IMR-90 (cell line): ENCODE measurements at regions not wholly inside any gene's neighbourhood (a gene's known extent, or its start where the extent isn't known, plus 50 kb on each side); places are given as distances from the start of the nearest gene placed in this dataset.

ENCODE experiments used
- ATAC-seq: fragments of 200-7000 bp; cut with Tn5 transposase; 2 replicates; pipeline ENCODE4 v1.9.1; 2020; ENCODE audit warnings: low read depth, mild to moderate bottlenecking, moderate library complexity
- BruUV-seq: library from RNA; stranded (reverse); fragments of 400-500 nt; replicated peaks from 2 replicates; lab custom pipeline; 2021; lab: Mats Ljungman, UMichigan
- CTCF ChIA-PET: fragments of 300-600 bp; formaldehyde crosslinking; extraction: SDS; loops from one replicate; lab custom pipeline; 2021; ENCODE audit warnings: antibody characterized with exemption; lab: Yijun Ruan, JAX
- POLR2A ChIA-PET: fragments of 300-600 bp; sonication (Branson Sonifier 250); formaldehyde crosslinking; loops from one replicate; lab custom pipeline; 2022; ENCODE audit warnings: antibody characterized with exemption; ENCODE audit not compliant: unreplicated experiment; lab: Charles Lee
- DNase-seq: peaks from one replicate; pipeline ENCODE4 v3.0.0; 2013
- H2AFZ ChIP-seq: replicated peaks from 2 replicates; pipeline ENCODE3; 2013; ENCODE audit warnings: low read length, mild to moderate bottlenecking; ENCODE audit not compliant: poor library complexity
- H2AK5ac ChIP-seq: 2 replicates; pipeline ENCODE4 v1.6.1; 2013; ENCODE audit warnings: low read depth, low read length, inconsistent platforms
- H2AK9ac ChIP-seq: replicated peaks from 2 replicates; pipeline ENCODE3; 2013; ENCODE audit warnings: mild to moderate bottlenecking, low read depth, low read length, moderate library complexity; ENCODE audit not compliant: poor library complexity
- H2BK120ac ChIP-seq: 2 replicates; pipeline ENCODE4 v1.6.1; 2013; ENCODE audit warnings: low read depth, low read length, inconsistent platforms
- H2BK15ac ChIP-seq: 3 replicates; pipeline ENCODE4 v1.6.1; 2013; ENCODE audit warnings: low read depth, low read length, inconsistent platforms
- H2BK20ac ChIP-seq: 2 replicates; pipeline ENCODE4 v1.6.1; 2013; ENCODE audit warnings: low read depth, mild to moderate bottlenecking, inconsistent platforms, low read length, moderate library complexity
- H2BK5ac ChIP-seq: 2 replicates; pipeline ENCODE4 v1.6.1; 2013; ENCODE audit warnings: mild to moderate bottlenecking, low read depth, low read length, inconsistent platforms; ENCODE audit not compliant: poor library complexity, severe bottlenecking
- H3K14ac ChIP-seq: replicated peaks from 2 replicates; pipeline ENCODE4 v1.6.1; 2013; ENCODE audit warnings: low read depth, low read length, inconsistent platforms
- H3K18ac ChIP-seq: 2 replicates; pipeline ENCODE4 v1.6.1; 2013; ENCODE audit warnings: low read depth, low read length, control low read depth
- H3K23ac ChIP-seq: 2 replicates; pipeline ENCODE4 v1.6.1; 2013; ENCODE audit warnings: low read depth, low read length, inconsistent platforms
- H3K27ac ChIP-seq: 2 replicates; pipeline ENCODE4 v1.5.1; 2013; ENCODE audit warnings: mild to moderate bottlenecking, control low read depth, low read length; ENCODE audit not compliant: insufficient read depth
- H3K27me3 ChIP-seq: 2 replicates; pipeline ENCODE4 v1.6.1; 2013; ENCODE audit warnings: low read length; ENCODE audit not compliant: control insufficient read depth, insufficient read depth
- H3K36me3 ChIP-seq: 2 replicates; pipeline ENCODE4 v1.6.1; 2013; ENCODE audit warnings: low read length, mixed read lengths; ENCODE audit not compliant: control insufficient read depth, insufficient read depth
- H3K4ac ChIP-seq: 2 replicates; pipeline ENCODE4 v1.6.1; 2013; ENCODE audit warnings: low read depth, low read length, inconsistent platforms
- H3K4me1 ChIP-seq: 2 replicates; pipeline ENCODE4 v1.6.1; 2013; ENCODE audit warnings: low read length, mixed read lengths; ENCODE audit not compliant: control insufficient read depth, insufficient read depth
- H3K4me2 ChIP-seq: 2 replicates; pipeline ENCODE4 v1.6.1; 2013; ENCODE audit warnings: low read depth, mild to moderate bottlenecking, control low read depth, low read length, moderate library complexity
- H3K4me3 ChIP-seq: 2 replicates; pipeline ENCODE4 v1.5.1; 2013; ENCODE audit warnings: low read depth, mild to moderate bottlenecking, control low read depth, low read length, moderate library complexity; ENCODE audit not compliant: insufficient read depth
- H3K56ac ChIP-seq: 2 replicates; pipeline ENCODE4 v1.6.1; 2013; ENCODE audit warnings: low read length, inconsistent platforms; ENCODE audit not compliant: insufficient read depth; ENCODE audit errors: extremely low read depth
- H3K79me1 ChIP-seq, 2 experiments: 2 replicates each; pipeline ENCODE4 v1.6.1; 2013; ENCODE audit warnings: low read length in 2 of 2, inconsistent platforms in 1 of 2, low read depth in 1 of 2
- H3K9ac ChIP-seq: 2 replicates; pipeline ENCODE4 v1.6.1; 2013; ENCODE audit warnings: low read depth, low read length, control low read depth
- H3K9me1 ChIP-seq: 2 replicates; pipeline ENCODE4 v1.6.1; 2013; ENCODE audit warnings: low read length, inconsistent platforms; ENCODE audit not compliant: insufficient read depth
- H3K9me3 ChIP-seq: 2 replicates; pipeline ENCODE4 v1.6.1; 2013; ENCODE audit warnings: low read length; ENCODE audit not compliant: control insufficient read depth, insufficient read depth
- H4K20me1 ChIP-seq: 2 replicates; pipeline ENCODE4 v1.6.1; 2013; ENCODE audit warnings: low read length, inconsistent platforms; ENCODE audit not compliant: insufficient read depth
- H4K5ac ChIP-seq: 2 replicates; pipeline ENCODE4 v1.6.1; 2013; ENCODE audit warnings: mild to moderate bottlenecking, low read depth, low read length, control low read depth
- H4K8ac ChIP-seq, 2 experiments: 2 replicates each; pipeline ENCODE4 v1.6.1; 2013; ENCODE audit warnings: low read depth in 2 of 2, low read length in 2 of 2, control low read depth in 1 of 2, inconsistent platforms in 1 of 2
- H4K91ac ChIP-seq: 2 replicates; pipeline ENCODE4 v1.6.1; 2013; ENCODE audit warnings: low read depth, low read length, inconsistent platforms; ENCODE audit not compliant: insufficient read depth
- BHLHE40 ChIP-seq: fragments of 150-350 bp; IDR thresholded peaks from 2 replicates; pipeline ENCODE4 v1.6.1; 2016; ENCODE audit warnings: mild to moderate bottlenecking, low read depth, low read length
- CEBPB ChIP-seq: IDR thresholded peaks from 2 replicates; pipeline ENCODE4 v1.6.1; 2012; ENCODE audit warnings: low read depth, low read length, improper control_type of control experiment
- CHD1 ChIP-seq: IDR thresholded peaks from 2 replicates; pipeline ENCODE4 v1.6.1; 2012; ENCODE audit warnings: low read depth, low read length, improper control_type of control experiment
- CTCF ChIP-seq: conservative IDR thresholded peaks from 2 replicates; pipeline ENCODE4 v1.5.1; 2012; ENCODE audit warnings: mild to moderate bottlenecking, low read depth, low read length, improper control_type of control experiment
- ELK1 ChIP-seq: fragments of 150-350 bp; IDR thresholded peaks from 2 replicates; pipeline ENCODE4 v1.6.1; 2016; ENCODE audit warnings: low read depth, mild to moderate bottlenecking, low read length, moderate library complexity, borderline replicate concordance
- FOS ChIP-seq: fragments of 150-350 bp; IDR thresholded peaks from 2 replicates; pipeline ENCODE4 v1.6.1; 2016; ENCODE audit warnings: low read depth, low read length
- MAFK ChIP-seq: IDR thresholded peaks from 2 replicates; pipeline ENCODE4 v1.6.1; 2012; ENCODE audit warnings: low read depth, low read length, improper control_type of control experiment
- MAZ ChIP-seq: IDR thresholded peaks from 2 replicates; pipeline ENCODE4 v1.6.1; 2012; ENCODE audit warnings: low read depth, mild to moderate bottlenecking, low read length, improper control_type of control experiment, moderate library complexity, borderline replicate concordance
- NFE2L2 ChIP-seq: fragments of 150-350 bp; IDR thresholded peaks from 2 replicates; pipeline ENCODE4 v1.6.1; 2016; ENCODE audit warnings: low read depth, mild to moderate bottlenecking, low read length
- POLR2A ChIP-seq: IDR thresholded peaks from 2 replicates; pipeline ENCODE4 v1.6.1; 2012; ENCODE audit warnings: mild to moderate bottlenecking, low read depth, low read length
- RAD21 ChIP-seq: IDR thresholded peaks from 2 replicates; pipeline ENCODE4 v1.6.1; 2012; ENCODE audit warnings: low read length, improper control_type of control experiment
- RCOR1 ChIP-seq: IDR thresholded peaks from 2 replicates; pipeline ENCODE4 v1.6.1; 2012; ENCODE audit warnings: mild to moderate bottlenecking, low read length, improper control_type of control experiment; ENCODE audit not compliant: insufficient replicate concordance
- RFX5 ChIP-seq: IDR thresholded peaks from 2 replicates; pipeline ENCODE4 v1.8.0; 2012; ENCODE audit warnings: low read depth, mild to moderate bottlenecking, low read length, moderate library complexity
- SMC3 ChIP-seq: fragments of 150-350 bp; IDR thresholded peaks from 2 replicates; pipeline ENCODE4 v1.6.1; 2016; ENCODE audit warnings: low read depth, mild to moderate bottlenecking, antibody characterized with exemption, low read length, moderate library complexity
- WGBS, 2 experiments: methylation state at CpG; one replicate each; pipeline versions ENCODE4 v1.1.5 to v1.1.7; 2013; ENCODE audit warnings: missing lambda C conversion rate in 2 of 2; ENCODE audit not compliant: insufficient read length in 1 of 2; ENCODE audit errors: extremely low coverage in 2 of 2; 5-methylcytosine and 5-hydroxymethylcytosine counted together
- dilution Hi-C: fragments of 300-500 bp; cut with HindIII; formaldehyde crosslinking; loops from one replicate; pipeline ENCODE4 v1.14.3; 2018; ENCODE audit warnings: low sequenced_read_pairs; ENCODE audit not compliant: unreplicated experiment
- in situ Hi-C: fragments of 300-500 bp; cut with MboI; formaldehyde crosslinking; loops from 3 replicates; pipeline ENCODE4 v1.14.3; 2019; ENCODE audit warnings: low sequenced_read_pairs, inconsistent platforms, mixed read lengths
- intact Hi-C: fragments of 100-400 bp; cut with micrococcal nuclease; formaldehyde crosslinking; loops from 2 replicates; pipeline ENCODE4 v1.10.0; 2022
- TF ChIP-seq, protein P1 (sequence below): fragments of 150-350 bp; IDR thresholded peaks from 2 replicates; pipeline ENCODE4 v1.6.1; 2017; ENCODE audit warnings: mild to moderate bottlenecking, antibody characterized with exemption, low read length, low read depth

DNA sequence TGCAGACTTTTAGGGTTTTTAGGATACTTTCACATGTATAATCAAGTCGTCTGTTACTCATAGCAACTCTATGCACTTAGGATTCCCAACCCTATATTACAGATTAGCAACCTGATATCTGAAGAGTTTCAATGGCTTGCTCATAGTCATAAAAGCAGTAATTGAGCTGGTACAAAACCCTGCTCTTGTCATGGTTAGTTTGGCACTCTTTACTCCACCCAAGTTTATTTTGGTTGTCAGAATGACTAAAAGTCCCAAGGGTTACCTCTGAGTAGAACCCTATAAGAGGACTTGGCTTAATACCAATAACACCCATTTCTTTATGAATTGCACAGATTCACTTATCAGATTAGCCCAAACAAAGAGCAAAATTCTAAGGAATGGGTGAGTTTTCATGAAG lies 550.6 kb downstream of the SOX6 start:
- H3K9ac ChIP-seq = no peak overlapping the region
- no peak overlapping the region for H3K27ac ChIP-seq
- ATAC-seq (no peak), DNase-seq (no peak)
- intact Hi-C loops = no loop called here
- H3K4ac ChIP-seq = no peak overlapping the region
- H3K23ac ChIP-seq = no peak overlapping the region
- no peak overlapping the region for H2AK9ac ChIP-seq
- TF ChIP-seq NFE2L2 = no peak
- TF ChIP-seq FOS = no peak
- TF ChIP-seq BHLHE40 = no peak
- no peak for TF ChIP-seq RAD21
- TF ChIP-seq MAZ = no peak
- no peak for TF ChIP-seq RCOR1
- TF ChIP-seq CEBPB = no peak
- TF ChIP-seq ELK1 = no peak
- TF ChIP-seq SMC3 = no peak
- no peak for TF ChIP-seq MAFK
- no peak for TF ChIP-seq CTCF
- no peak for TF ChIP-seq POLR2A
- TF ChIP-seq CHD1 = no peak
- no peak for TF ChIP-seq RFX5
- TF ChIP-seq, protein P1, sequence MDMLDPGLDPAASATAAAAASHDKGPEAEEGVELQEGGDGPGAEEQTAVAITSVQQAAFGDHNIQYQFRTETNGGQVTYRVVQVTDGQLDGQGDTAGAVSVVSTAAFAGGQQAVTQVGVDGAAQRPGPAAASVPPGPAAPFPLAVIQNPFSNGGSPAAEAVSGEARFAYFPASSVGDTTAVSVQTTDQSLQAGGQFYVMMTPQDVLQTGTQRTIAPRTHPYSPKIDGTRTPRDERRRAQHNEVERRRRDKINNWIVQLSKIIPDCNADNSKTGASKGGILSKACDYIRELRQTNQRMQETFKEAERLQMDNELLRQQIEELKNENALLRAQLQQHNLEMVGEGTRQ = no peak
- H2BK120ac ChIP-seq = no peak overlapping the region
- no peak overlapping the region for H3K4me3 ChIP-seq
- no peak overlapping the region for H4K91ac ChIP-seq
- H2AFZ ChIP-seq = no peak overlapping the region
- H4K5ac ChIP-seq = no peak overlapping the region
- ChIA-PET CTCF (no interaction called here), POLR2A (no interaction called here)
- no peak overlapping the region for H3K56ac ChIP-seq
- H4K8ac ChIP-seq = no peak overlapping the region
- H4K20me1 ChIP-seq = no peaks in the 10 kb centered on the region
- no peaks in the 10 kb centered on the region for H3K9me3 ChIP-seq
- no peak overlapping the region for H3K4me2 ChIP-seq
- H3K18ac ChIP-seq = no peak overlapping the region
- in situ Hi-C loops = no loop called here
- no TSS peak for BruUV-seq
- peaks cover 5% of the 10 kb centered on the region; the same call in 1 of the 2 replicates for H3K4me1 ChIP-seq
- H2BK15ac ChIP-seq = no peak overlapping the region
- no peak overlapping the region for H3K14ac ChIP-seq
- no peak overlapping the region for H2AK5ac ChIP-seq
- H3K9me1 ChIP-seq = peaks cover under 1% of the 10 kb centered on the region; the same call in 1 of the 2 replicates
- H2BK5ac ChIP-seq = no peak overlapping the region
- dilution Hi-C loops = no loop called here
- no peak overlapping the region for H2BK20ac ChIP-seq
- H3K36me3 ChIP-seq = no peaks in the 10 kb centered on the region
- H3K27me3 ChIP-seq = no peaks in the 10 kb centered on the region
- WGBS, 2 experiments = no CpG with 5 or more reads among the region's 1 CpG
- H3K79me1 ChIP-seq = no peaks in the 10 kb centered on the region
